DND-41 (cell line): ENCODE measurements at regions not wholly inside any gene's neighbourhood (a gene's known extent, or its start where the extent isn't known, plus 50 kb on each side); places are given as distances from the start of the nearest gene placed in this dataset.

Experiments used
- ATAC-seq: fragments of 200-7000 bp; cut with Tn5 transposase; 3 replicates; pipeline ENCODE4 v1.9.1; 2021; ENCODE audit warnings: low read depth; ENCODE audit not compliant: insufficient read depth
- DNase-seq: peaks from one replicate; pipeline ENCODE4 v3.0.0-alpha.2; 2020
- H2AFZ ChIP-seq: 2 replicates; pipeline ENCODE4 v1.6.0; 2012; ENCODE audit warnings: low read depth, low read length
- H3K27ac ChIP-seq: 2 replicates; pipeline ENCODE4 v1.5.1; 2012; ENCODE audit warnings: low read length, inconsistent platforms
- H3K27me3 ChIP-seq: fragments of 200-600 bp; sonication (generic); 2 replicates; pipeline ENCODE4 v1.6.0; 2012; ENCODE audit warnings: low read length, mild to moderate bottlenecking, inconsistent platforms; ENCODE audit not compliant: insufficient read depth, poor library complexity
- H3K36me3 ChIP-seq: 2 replicates; pipeline ENCODE4 v1.5.1; 2012; ENCODE audit warnings: low read length, inconsistent platforms; ENCODE audit not compliant: insufficient read depth
- H3K4me1 ChIP-seq: 2 replicates; pipeline ENCODE4 v1.5.1; 2012; ENCODE audit warnings: mild to moderate bottlenecking, low read length; ENCODE audit not compliant: insufficient read depth
- H3K4me2 ChIP-seq: 2 replicates; pipeline ENCODE4 v1.6.0; 2012; ENCODE audit warnings: mild to moderate bottlenecking, moderate library complexity, low read length, inconsistent platforms; ENCODE audit not compliant: insufficient read depth
- H3K4me3 ChIP-seq, 2 experiments: fragments of 200-600 bp in 1 of 2; shearing (Covaris generic) in 1 of 2; 2 replicates each; pipeline ENCODE4 v1.5.1; 2012 to 2016; ENCODE audit warnings: inconsistent platforms in 2 of 2, low read length in 2 of 2, mild to moderate bottlenecking in 2 of 2, low read depth in 1 of 2, moderate library complexity in 1 of 2
- H3K79me2 ChIP-seq: 2 replicates; pipeline ENCODE4 v1.6.0; 2012; ENCODE audit warnings: low read length, inconsistent platforms; ENCODE audit not compliant: insufficient read depth
- H3K9ac ChIP-seq: 2 replicates; pipeline ENCODE4 v1.6.0; 2012; ENCODE audit warnings: low read depth, mild to moderate bottlenecking, inconsistent platforms, low read length, moderate library complexity
- H3K9me3 ChIP-seq: 2 replicates; pipeline ENCODE4 v1.5.1; 2012; ENCODE audit warnings: low read length, moderate library complexity, mild to moderate bottlenecking, inconsistent platforms; ENCODE audit not compliant: insufficient read depth, severe bottlenecking
- H4K20me1 ChIP-seq: 2 replicates; pipeline ENCODE4 v1.6.0; 2012; ENCODE audit warnings: low read length; ENCODE audit not compliant: insufficient read depth
- CTCF ChIP-seq: IDR thresholded peaks from 2 replicates; pipeline ENCODE4 v1.5.1; 2012; ENCODE audit warnings: borderline replicate concordance, low read length, moderate library complexity, mild to moderate bottlenecking; ENCODE audit not compliant: poor library complexity, severe bottlenecking; ENCODE audit errors: extremely low read depth
- EZH2 ChIP-seq: IDR thresholded peaks from 3 replicates; pipeline ENCODE4 v1.6.1; 2012; ENCODE audit warnings: borderline replicate concordance, low read depth, mild to moderate bottlenecking, moderate library complexity, low read length, inconsistent platforms; ENCODE audit not compliant: severe bottlenecking

- no peak overlapping the region for H3K4me2 ChIP-seq
- no peak overlapping the region for H3K9ac ChIP-seq
- DNase-seq (no peak), ATAC-seq (no peak)
- no peak overlapping the region for H3K27ac ChIP-seq
- TF ChIP-seq EZH2 (no peak), CTCF (no peak)
- H3K36me3 ChIP-seq: no peaks in the 10 kb centered on the region
- no peaks in the 10 kb centered on the region for H3K27me3 ChIP-seq
- H3K79me2 ChIP-seq: no peaks in the 10 kb centered on the region
- H4K20me1 ChIP-seq: no peaks in the 10 kb centered on the region
- peaks cover 6% of the 10 kb centered on the region for H3K9me3 ChIP-seq
- H2AFZ ChIP-seq: no peak overlapping the region
- H3K4me3 ChIP-seq: no peak overlapping the region
- H3K4me1 ChIP-seq: no peaks in the 10 kb centered on the region
Measured at GRCh38 chr6:165186441-165187205, 122.8 kb downstream of the C6orf118 start.

- H2AFZ ChIP-seq: no peak overlapping the region
- ATAC-seq (no peak), DNase-seq (no peak)
- no peak for TF ChIP-seq EZH2
- TF ChIP-seq CTCF: no peak
- H3K79me2 ChIP-seq: no peaks in the 10 kb centered on the region
- H3K4me2 ChIP-seq: no peak overlapping the region
- no peak overlapping the region for H3K9ac ChIP-seq
- peaks cover 6% of the 10 kb centered on the region for H3K9me3 ChIP-seq
- no peaks in the 10 kb centered on the region for H3K27me3 ChIP-seq
- no peaks in the 10 kb centered on the region for H3K4me1 ChIP-seq
- H3K36me3 ChIP-seq: no peaks in the 10 kb centered on the region
- H3K27ac ChIP-seq: no peak overlapping the region
- no peak overlapping the region for H3K4me3 ChIP-seq
- no peaks in the 10 kb centered on the region for H4K20me1 ChIP-seq
Measured at GRCh38 chr6:165186041-165186440, 123.4 kb downstream of the C6orf118 start.

- H3K9ac ChIP-seq: no peak overlapping the region
Measured at GRCh38 chr6:165184192-165184979, 125.0 kb downstream of the C6orf118 start.

More at GRCh38 chr6:165184192-165184979, 125.0 kb downstream of the C6orf118 start:
- Histone ChIP-seq H3K4me2 (no peak overlapping the region), H4K20me1 (no peaks in the 10 kb centered on the region), H3K4me3 (no peak overlapping the region), H3K9me3 (peaks cover 6% of the 10 kb centered on the region), H3K79me2 (no peaks in the 10 kb centered on the region), H3K36me3 (no peaks in the 10 kb centered on the region), H3K4me1 (no peaks in the 10 kb centered on the region), H3K27ac (no peak overlapping the region), H2AFZ (no peak overlapping the region), H3K27me3 (no peaks in the 10 kb centered on the region)
- DNase-seq: no peak
- no peak for TF ChIP-seq CTCF
- no peak for TF ChIP-seq EZH2
- ATAC-seq: no peak
